DMS79 (cell line): ENCODE measurements at regions not wholly inside any gene's neighbourhood (a gene's known extent, or its start where the extent isn't known, plus 50 kb on each side); places are given as distances from the start of the nearest gene placed in this dataset.

Experiments
- DNase-seq: peaks from one replicate; lab custom pipeline; 2025; lab: John Stamatoyannopoulos, UW

DNA sequence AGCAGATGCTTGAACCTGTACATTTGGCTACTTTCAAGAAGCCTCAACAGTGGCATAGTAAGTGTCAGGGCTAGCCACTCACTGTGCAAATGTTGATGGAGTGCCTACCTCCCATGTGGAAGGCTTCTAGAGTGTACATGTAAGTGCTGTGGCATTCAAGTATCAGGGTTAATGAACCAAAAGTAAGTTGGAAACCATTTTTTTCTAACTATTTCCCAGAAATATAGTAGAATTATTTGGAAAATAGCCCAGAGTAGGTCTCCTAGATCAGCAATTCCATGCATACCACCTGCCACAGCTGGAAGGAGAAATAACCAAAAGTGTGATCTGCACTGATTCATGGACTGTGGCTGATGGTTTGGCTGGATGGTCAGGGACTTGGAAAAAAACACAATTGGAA, 53.3 kb downstream of the FOXD1 start:
- DNase-seq, result peak; percentile 78

DNA sequence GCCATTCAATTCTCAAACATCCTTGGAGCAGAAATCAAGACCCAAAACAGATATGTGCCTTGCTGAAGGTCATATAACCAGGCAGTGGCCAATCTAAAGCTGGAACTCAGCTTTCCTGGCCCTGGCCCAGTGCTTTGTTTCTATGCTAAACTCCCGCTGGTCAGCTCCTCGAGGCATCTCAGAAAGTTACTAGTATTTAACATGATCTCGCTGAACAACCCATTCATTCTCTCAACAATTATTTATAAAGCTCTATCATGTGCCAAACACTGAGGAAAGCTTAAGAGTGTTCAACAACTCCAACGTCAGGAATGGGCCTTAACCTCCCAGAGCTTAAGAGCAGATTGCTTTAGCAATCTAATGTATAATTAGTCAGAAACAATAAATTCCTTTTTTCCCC, 54.0 kb downstream of the FOXD1 start:
- DNase-seq, result peak; percentile 43

DNA sequence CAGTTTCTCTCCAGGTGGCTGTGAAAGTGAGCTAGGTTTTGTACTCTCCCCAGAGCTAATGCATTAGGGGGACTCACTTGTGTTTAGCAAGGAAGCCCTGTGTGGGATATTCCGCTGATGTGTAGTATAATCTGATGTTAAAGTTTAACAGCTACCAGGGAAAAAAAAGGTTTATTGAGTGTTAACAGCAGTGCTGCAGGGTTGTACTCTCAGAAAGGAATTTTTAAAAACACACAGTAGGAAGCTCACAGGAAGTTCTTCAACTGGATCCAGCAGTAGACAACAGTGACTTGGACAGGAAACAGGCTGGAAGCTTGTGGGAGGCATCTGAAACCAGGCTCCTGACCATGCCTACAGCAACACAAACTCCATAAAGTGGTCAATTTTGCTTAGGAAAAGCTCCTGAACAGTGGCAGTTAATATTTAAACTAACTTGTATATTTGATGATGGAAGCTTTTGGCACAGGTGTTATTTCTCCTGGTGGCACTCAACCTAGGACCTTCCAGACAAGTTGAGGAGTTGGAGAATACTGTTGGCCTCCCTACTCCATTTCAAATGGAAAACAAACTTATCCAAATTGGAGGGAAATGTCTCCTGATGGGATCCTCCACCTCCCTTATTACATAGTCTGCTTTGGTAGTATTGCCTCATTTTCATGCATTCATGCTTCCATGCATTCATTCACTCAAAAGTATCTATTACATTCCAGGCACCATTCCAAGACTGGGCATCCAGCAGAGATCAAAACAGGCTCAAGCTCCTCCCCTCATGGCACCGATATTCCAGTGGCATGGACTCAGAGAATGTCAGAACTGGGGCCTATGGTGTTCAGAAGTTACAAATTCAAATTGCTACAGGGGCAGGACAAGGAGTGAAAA, 54.7 kb downstream of the FOXD1 start:
- DNase-seq, result peak; percentile 67

DNA sequence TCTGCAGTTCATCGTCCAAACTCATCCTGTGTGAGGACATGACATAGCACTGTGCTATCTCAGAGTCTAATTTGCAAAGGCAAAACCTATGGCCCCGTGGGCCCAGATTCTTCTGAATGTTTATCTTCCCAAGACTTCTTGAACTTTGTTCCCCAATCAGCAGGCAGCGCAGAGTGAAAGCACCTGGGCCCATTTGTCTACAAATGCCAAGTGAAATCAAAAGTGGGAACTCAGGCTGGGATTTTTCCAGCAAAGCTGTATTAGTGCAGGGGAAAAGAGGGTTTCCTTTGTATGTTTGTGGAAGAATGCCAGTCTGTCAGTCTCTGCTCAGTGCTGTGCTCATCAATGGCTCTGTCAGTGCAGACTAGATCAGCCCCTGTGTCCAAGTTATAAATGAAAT, 55.8 kb downstream of the FOXD1 start:
- no peak for DNase-seq

DNA sequence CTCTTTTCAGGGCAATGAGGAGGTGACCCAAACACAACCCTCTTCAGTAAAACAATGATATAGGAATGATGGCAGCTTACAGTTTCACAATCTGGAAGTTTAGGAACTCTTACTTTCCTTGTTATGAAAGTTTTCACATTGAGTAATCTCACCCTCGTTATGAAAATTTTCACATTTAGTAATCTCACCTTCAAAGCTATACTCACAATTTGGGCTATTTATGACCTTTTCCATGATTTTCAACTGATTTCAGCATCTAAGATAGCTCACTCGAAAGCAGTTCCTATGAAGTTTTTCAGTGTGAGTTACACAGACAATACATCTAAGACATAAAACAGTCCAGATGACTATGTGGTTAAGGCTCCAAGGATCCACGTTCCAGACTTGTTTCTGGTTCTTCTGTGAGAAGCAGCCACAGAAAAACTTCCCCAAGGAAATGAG, 57.1 kb downstream of the FOXD1 start:
- no peak for DNase-seq

DNA sequence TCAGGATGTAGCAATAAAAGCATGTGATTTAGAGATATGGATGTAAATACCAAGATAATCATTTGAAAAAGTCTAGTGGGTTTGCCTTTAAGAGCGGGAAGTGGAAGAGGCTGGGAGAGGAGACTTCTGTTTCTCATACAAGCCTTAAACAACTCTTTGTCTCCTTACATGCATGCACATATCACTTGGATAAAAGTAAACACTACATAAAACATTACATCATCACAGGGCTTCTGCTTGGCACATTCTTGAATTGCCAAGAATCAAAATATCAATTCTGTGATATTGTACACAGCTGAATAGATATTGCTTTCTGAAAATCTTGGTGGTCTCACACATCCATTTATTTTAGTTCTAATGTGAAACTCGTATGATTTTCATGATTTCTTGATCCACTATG, 57.6 kb downstream of the FOXD1 start:
- DNase-seq, result no peak

DNA sequence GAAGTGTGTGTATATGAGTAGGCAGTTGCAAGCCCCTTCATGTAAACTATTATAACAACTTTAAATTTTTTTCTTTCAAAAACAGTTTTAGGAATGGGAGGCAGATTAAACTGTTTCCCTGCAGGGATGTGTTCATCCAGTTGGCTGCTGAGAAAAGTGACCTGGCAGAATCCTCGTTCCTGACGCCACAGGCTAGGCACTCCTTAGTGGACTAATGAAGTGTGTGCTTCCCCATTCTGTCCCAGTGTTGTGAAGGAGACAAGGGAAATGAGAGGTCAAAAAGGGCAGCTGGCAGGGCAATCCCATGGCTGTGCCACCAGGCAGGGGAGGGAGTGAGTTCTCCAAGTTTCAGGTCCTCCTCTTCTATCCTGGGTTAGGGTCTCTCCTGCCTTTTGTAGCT, 59.8 kb downstream of the FOXD1 start:
- no peak for DNase-seq

DNA sequence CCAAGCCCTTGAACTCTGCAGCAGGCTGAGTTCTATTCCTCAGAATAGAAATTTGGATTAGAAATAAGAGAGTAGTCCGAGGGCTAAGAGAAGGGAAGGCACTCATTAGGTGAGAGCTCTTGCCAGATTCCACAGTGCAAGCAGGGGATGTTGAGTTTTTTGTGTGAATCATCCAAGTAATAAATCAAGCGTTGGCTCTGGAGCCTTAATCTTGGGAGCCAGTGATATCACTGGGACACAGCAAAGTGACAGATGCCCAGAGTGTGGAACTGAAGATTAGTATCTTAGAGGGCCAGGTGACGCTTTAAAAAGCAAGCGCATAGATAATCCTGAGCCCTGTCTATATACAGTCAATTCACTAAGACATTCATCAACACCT, 60.3 kb downstream of the FOXD1 start:
- DNase-seq, result peak; percentile 52

DNA sequence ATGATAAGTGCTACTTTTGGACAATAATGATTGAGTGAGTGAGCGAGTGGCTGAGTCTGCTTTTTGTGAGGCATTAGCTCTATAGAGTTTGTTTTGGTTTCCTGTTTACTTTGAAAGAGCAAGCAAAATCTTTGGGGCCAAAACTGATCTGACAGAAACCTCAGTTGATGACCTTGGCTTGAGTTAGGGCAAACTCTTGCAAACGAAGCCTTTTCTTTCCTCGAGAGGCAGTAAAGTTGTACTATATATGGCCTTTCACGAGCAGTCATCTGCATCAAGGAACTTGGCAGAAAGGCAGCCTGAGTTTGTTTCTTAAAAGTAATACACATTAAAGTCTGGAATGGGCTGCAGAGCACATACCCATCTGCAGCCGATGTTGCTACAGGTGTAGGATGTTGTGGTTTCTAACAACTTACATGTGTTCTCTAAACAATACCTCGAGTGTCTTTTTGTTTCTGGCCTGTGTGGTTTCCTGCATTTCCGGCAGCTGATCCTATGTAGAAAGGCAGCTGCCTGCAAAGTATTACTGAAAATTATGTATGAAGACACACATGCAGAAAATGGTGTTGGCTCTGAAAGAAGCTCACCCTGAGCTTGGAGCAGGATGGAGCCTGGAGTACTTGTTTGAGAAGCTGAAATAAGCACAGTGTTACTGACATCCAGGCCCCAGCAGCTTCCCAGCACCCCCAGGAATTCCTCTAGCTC, 60.8 kb downstream of the FOXD1 start:
- peak; percentile 59 for DNase-seq

DNA sequence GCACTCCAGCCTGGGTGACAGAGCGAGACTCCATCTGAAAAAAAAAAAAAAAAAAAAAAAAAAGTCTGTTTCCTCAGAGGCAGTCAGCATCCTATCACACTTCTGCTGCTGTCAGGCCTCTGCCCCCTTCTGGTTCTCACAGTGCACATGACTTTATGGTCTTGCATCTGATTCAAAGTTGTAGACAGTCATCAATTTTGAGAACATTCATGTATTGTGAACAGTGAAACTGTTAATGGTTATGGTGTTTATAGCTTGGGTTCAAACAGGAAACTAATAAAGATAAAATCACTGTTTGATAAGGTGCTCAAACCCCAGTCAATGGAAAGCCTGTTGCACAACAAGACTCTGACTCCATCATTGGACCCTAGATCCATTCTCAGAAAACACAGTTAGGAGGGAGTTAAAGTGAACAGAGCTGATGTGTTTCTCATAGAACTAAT, 61.4 kb downstream of the FOXD1 start:
- peak; percentile 31 for DNase-seq

DNA sequence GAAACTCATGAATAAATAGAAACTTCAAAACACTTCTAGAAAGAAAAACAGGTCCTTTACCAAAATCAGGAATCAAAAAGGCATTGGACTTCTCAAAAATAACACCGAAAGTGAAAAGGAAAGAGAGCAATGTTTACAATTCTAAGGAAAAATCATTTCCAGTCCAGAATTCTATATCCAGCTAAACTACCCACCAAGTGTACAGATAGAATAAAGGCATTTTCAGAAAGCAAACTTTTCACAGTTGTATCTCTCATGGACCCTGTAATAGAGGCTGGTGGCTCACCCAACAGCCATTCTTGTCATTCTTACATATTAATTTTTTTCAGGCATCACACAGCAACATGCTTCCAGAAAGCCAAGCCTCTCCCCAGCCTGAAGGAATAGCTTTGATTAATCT, 63.7 kb downstream of the FOXD1 start:
- DNase-seq, result no peak

DNA sequence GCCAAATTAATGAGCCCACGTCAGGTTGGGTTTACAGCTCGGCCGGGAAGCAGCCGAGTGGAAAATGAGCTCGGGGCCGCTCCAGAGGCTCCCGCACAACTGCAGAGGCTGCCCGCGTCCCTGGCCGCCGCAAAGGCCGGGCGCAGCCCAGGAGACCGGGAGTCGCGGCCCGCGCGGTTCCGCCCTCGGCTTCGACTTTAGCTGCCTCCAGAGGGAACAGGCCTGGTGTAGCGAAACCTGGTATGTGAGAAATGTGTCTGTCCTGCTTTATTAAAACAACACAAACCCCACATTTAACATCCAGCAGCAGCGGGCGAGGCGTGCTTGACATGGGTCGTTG, 66.2 kb downstream of the FOXD1 start:
- no peak for DNase-seq

DNA sequence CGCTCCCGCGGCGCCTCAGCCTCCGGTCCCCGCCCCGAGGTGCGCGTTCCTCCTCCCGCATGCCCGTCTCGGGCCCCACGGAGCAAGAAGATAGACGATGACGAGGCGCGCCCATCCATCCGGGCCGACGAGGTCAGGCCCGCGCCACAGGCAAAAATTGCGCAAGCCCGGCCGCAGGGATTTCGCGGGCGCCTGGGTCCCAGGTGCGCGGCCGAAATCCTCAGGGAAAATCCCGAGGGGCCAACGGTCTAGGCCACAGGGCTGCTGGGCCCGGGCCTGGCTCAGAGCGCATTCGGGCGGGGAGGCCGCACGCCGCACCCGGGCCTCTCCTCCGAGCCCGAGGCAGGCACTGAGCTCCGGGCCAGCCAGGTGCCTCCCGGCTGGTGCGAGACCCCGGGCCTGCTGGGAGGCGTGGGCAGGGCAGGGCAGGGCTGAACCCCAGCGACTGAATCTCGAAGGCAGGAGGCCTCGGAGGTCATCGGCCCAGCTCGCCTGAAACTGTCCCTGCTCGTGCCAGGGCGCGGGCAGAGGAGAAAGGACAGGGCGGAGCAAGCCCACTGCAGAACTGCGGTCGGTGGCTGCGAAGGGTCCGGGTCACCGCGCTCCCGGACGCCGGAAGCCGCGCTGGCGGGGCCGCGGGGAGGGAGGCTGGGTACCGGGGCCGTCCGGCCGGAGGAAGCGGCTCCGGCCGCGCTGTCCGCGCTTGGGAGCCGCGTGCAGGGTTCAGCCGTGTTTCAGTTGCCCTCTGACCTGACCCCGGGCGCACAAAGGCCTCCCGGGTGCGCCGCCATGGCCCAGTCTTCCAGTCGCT, 66.8 kb downstream of the FOXD1 start:
- DNase-seq, result no peak

DNA sequence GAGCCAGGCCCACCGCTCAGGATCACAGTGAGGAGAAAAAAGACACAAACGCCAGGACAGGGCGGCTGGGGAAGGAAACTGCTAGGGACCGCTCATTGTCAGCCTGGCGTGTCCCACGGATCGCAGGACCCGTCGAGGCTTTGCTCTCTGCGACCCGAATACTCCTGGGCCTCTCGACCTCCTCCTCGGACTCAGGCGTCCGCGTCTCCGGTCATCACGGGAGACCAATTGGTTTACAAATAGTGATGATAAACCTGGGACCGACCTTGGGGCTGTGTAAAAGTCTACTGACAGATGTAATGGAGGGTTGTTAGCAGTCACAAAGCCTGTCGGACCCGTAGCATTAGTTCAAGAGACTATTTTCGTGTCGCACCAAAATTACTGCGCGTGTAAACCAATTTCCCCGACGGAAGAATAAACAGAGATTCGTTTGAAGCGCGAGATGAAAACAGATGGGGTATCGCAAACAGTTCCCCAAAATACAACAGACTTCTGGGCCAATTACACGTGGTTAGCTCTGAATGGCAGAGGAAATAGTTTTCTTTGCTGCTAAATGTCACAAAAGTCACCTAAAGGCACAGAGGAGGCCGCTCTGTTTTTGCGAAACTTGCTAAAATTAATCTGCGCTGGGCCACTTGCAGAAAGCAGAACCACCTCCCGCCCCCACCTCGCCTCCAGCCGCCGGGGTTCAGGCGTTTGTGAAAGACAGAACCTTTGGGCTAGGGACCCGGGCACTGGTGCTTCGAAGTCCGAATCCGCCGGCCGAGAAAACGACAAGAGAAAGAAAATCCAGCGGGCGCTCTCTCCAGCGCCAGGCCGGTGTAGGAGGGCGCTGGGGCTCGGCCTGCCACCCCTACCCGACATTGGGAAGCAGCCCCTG, 67.6 kb downstream of the FOXD1 start:
- no peak for DNase-seq

DNA sequence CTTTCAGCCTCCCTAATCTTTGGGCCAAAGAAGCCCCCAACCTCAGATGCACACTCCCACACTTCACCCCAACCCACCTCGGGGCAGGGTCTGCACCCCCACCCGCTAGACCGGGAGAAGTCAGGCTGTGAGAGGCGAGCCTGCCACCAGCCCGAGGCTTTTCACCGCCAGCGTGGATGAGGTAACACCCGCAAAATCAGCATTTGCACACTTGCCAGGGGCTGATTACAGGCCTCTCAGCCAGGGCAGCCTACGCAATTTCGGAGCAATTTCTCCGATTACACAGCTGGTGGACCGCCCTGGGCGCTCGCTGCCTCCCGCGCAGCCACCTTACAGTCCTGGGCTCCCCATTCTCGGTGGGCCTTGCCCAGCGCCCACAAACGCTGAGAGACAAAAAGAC, 68.5 kb downstream of the FOXD1 start:
- no peak for DNase-seq

DNA sequence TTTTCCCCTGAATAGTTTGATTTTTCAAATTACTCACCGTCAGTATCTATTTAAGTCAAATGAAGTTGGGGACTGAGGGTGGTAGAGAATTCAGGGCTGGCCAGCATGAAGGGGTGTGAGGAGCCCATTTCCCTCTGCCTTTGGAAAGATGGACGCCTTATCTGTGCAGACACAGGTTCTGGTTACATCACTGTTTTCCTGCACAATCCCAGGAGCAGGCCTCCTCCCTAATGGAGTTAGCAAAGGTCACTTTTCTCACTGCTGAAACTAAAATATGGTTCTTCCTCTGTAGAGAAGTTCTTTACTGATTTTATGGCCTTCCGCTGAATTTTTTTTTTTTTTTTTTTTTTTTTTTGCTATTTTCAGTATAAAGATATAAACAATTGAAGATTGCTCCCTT, 69.1 kb downstream of the FOXD1 start:
- DNase-seq, result no peak

DNA sequence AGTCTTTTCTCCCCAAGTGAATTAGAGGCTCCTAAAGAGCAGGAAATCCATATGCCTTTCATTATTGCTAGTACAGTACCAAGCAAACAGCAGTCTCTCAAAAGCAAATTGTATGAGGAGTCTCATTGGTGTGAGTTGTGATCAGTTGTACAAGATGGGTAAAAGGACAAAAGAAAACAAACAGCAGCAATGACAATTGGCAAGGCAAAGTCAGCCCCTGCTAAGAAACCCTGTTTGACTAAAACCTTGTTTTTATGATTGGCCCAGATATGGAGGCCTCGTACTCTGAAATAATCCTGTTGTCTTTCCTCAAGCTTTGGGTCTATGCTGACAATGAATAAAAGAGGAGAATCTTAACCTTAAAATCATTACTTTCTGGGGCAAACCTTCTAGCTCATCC, 69.8 kb downstream of the FOXD1 start:
- DNase-seq, result no peak

DNA sequence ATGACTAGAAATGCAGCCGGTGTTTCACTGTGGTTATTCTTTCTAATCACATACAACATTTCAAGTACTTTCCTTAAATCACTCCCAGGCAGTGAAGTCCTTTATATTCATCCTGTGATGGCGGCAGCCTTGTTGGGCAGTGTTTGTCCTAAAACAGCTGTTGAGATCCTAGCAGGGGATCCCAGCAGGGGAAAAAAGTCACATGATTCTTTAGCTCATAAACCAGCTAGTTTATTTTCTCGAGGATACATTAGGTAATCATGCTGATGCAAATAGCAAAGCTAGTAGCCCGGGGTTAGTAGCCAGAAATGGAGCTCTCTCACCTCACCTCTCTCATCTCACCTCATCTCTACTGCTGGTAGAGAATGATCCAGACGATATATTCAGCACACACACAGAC, 70.5 kb downstream of the FOXD1 start:
- DNase-seq, result no peak

DNA sequence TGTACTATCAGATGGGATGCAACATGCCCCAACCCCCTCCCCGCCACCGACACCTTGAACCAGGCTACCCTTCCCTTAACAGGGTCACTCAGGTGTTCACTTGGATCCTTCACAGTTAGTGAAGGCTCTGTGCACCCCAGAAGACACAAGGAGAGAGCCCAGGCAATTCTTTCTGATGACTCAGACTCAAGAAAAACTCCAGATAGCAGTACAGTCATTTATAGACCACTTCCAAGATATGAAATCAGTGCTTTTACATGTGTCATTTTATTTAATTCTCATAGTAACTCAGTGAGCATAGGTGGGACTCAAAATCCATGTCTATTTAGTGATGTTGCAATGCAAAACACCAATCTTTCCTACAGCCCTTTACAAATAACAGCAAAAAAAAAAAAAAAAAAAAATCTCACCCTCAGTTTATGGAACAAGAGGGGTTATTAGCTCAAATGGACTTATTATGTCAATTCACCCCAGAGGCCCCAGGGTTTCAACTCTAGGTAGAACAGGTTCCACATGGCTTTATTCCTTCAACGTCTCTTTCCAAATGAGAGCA, 71.9 kb downstream of the FOXD1 start:
- no peak for DNase-seq

DNA sequence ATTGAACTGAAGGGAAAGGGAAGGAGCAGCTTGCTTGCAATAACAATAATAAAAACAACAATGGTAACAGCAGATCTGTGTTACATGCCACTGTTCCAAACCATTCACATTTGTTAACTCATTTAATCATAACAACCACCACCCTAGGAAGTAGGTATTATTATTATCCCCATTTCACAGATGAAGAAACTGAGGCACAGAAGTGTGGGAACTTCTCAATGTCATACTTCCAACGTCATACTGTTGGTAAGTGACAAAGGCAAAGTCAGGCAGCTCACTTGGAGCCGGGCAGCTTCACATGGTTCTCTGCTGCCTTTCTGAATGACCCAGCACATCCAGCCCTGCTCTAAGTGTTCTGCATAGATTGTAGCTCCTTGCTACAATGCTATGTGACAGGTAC, 72.6 kb downstream of the FOXD1 start:
- no peak for DNase-seq

DNA sequence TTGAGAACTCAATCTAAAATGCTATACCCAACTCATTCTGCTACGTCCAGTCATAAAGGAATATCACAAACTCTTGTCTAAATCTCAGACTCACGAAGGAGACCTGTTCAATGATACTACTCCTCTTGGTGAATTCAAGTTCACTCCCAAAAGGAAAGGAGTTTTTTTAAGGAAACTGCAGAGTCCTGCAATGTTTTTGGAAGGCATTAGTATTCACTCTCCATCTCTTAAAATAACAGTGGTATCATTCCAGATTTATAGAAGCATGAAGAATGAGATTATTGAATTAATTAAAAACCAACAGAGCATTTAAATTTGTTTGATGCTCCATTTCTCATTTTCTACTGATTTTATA, 73.4 kb downstream of the FOXD1 start:
- no peak for DNase-seq
